ENCODE measurements at regions not wholly inside any gene's neighbourhood (a gene's known extent, or its start where the extent isn't known, plus 50 kb on each side); places are given as distances from the start of the nearest gene placed in this dataset.

- no peak overlapping the region for H3K9ac ChIP-seq (ENCODE audit: low read length)
- peaks cover 8% of the 10 kb centered on the region for H3K4me1 ChIP-seq (ENCODE audit: low read length)
- TF ChIP-seq, protein P1, sequence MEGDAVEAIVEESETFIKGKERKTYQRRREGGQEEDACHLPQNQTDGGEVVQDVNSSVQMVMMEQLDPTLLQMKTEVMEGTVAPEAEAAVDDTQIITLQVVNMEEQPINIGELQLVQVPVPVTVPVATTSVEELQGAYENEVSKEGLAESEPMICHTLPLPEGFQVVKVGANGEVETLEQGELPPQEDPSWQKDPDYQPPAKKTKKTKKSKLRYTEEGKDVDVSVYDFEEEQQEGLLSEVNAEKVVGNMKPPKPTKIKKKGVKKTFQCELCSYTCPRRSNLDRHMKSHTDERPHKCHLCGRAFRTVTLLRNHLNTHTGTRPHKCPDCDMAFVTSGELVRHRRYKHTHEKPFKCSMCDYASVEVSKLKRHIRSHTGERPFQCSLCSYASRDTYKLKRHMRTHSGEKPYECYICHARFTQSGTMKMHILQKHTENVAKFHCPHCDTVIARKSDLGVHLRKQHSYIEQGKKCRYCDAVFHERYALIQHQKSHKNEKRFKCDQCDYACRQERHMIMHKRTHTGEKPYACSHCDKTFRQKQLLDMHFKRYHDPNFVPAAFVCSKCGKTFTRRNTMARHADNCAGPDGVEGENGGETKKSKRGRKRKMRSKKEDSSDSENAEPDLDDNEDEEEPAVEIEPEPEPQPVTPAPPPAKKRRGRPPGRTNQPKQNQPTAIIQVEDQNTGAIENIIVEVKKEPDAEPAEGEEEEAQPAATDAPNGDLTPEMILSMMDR (IDR thresholded peaks at IDR 0.05; ENCODE audit: low read depth, low read length), result no peak
- no peak for TF ChIP-seq EZH2phosphoT487 (IDR thresholded peaks at IDR 0.05; ENCODE audit: low read depth)
- no peak overlapping the region for H3K4me3 ChIP-seq (ENCODE audit: low read length)
- H3K79me2 ChIP-seq (ENCODE audit: low read length), result no peaks in the 10 kb centered on the region
- no peak overlapping the region for H3K4me2 ChIP-seq (ENCODE audit: low read length)
- no peak overlapping the region for H3K27ac ChIP-seq (ENCODE audit: low read length)
- no peaks in the 10 kb centered on the region for H3K9me3 ChIP-seq (ENCODE audit: insufficient read depth, low read length)
- H3K27me3 ChIP-seq (ENCODE audit: low read depth, low read length), result no peaks in the 10 kb centered on the region
- no peaks in the 10 kb centered on the region for H4K20me1 ChIP-seq (ENCODE audit: insufficient read depth, low read length)
- no peak overlapping the region for H2AFZ ChIP-seq (ENCODE audit: low read depth, low read length)
- no peaks in the 10 kb centered on the region for H3K36me3 ChIP-seq (replicated peaks; ENCODE audit: low read depth, low read length)
Measured at GRCh38 chr2:122539311-122539710, 783.9 kb downstream of the TSN start.

DNA sequence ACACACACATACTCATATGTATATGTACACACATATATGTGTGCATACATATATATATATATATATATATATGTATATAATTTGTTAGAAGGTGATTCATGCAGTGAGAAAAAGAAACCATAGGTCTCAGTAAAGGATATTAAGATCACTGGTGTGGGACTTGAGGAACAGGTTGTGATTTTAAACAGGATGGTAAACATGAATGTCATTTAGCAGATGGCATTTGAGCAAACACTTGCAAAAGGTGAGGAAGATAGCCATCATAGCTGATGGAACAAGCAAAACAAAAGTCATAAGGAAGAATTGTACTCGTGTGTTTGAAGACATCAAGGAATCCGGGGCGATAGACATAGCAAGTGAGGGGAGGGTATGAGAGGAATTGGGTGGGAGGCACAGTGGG is 784.5 kb downstream of the TSN start:
- Histone ChIP-seq H3K4me3 (ENCODE audit: low read length) (no peak overlapping the region), H3K27me3 (ENCODE audit: low read depth, low read length) (no peaks in the 10 kb centered on the region), H3K36me3 (replicated peaks; ENCODE audit: low read depth, low read length) (no peaks in the 10 kb centered on the region), H2AFZ (ENCODE audit: low read depth, low read length) (no peak overlapping the region), H3K9ac (ENCODE audit: low read length) (no peak overlapping the region), H3K4me1 (ENCODE audit: low read length) (peaks cover 8% of the 10 kb centered on the region), H3K9me3 (ENCODE audit: insufficient read depth, low read length) (no peaks in the 10 kb centered on the region), H3K27ac (ENCODE audit: low read length) (no peak overlapping the region), H4K20me1 (ENCODE audit: insufficient read depth, low read length) (no peaks in the 10 kb centered on the region), H3K79me2 (ENCODE audit: low read length) (no peaks in the 10 kb centered on the region), H3K4me2 (ENCODE audit: low read length) (no peak overlapping the region)
- TF ChIP-seq, protein P1 (IDR thresholded peaks at IDR 0.05; ENCODE audit: low read depth, low read length), result no peak
- no peak for TF ChIP-seq EZH2phosphoT487 (IDR thresholded peaks at IDR 0.05; ENCODE audit: low read depth)

DNA sequence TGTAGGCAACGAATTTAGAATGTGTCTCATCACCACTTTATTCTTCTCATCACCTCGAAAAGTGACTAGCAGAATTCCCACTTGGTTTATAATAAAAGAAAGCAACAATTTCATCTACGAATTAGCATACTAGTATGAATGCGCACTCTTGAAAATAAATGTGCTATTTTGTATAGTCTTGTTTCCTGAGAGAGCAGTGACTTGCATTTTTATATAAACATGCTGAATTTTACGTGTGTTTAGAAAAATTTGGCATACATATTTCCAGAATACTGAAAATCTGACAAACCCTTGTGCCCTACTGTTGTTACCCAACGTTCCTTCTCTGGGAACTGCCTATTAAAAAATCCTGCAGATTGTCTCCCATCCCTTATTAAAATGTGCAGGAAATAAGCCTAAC is 786.8 kb downstream of the TSN start:
- peaks cover 8% of the 10 kb centered on the region for H3K4me1 ChIP-seq (ENCODE audit: low read length)
- H3K27me3 ChIP-seq (ENCODE audit: low read depth, low read length), result no peaks in the 10 kb centered on the region
- no peak overlapping the region for H3K27ac ChIP-seq (ENCODE audit: low read length)
- no peaks in the 10 kb centered on the region for H3K36me3 ChIP-seq (replicated peaks; ENCODE audit: low read depth, low read length)
- no peak overlapping the region for H3K4me3 ChIP-seq (ENCODE audit: low read length)
- TF ChIP-seq EZH2phosphoT487 (IDR thresholded peaks at IDR 0.05; ENCODE audit: low read depth), result no peak
- TF ChIP-seq, protein P1 (IDR thresholded peaks at IDR 0.05; ENCODE audit: low read depth, low read length), result no peak
- no peak overlapping the region for H3K4me2 ChIP-seq (ENCODE audit: low read length)
- no peak overlapping the region for H3K9ac ChIP-seq (ENCODE audit: low read length)
- no peak overlapping the region for H2AFZ ChIP-seq (ENCODE audit: low read depth, low read length)
- H3K9me3 ChIP-seq (ENCODE audit: insufficient read depth, low read length), result no peaks in the 10 kb centered on the region
- no peaks in the 10 kb centered on the region for H3K79me2 ChIP-seq (ENCODE audit: low read length)
- no peaks in the 10 kb centered on the region for H4K20me1 ChIP-seq (ENCODE audit: insufficient read depth, low read length)

- TF ChIP-seq EZH2phosphoT487 (IDR thresholded peaks at IDR 0.05; ENCODE audit: low read depth), result no peak
- TF ChIP-seq, protein P1 (IDR thresholded peaks at IDR 0.05; ENCODE audit: low read depth, low read length), result no peak
Measured at GRCh38 chr2:122542646-122543045, 787.2 kb downstream of the TSN start.

More at GRCh38 chr2:122542646-122543045, 787.2 kb downstream of the TSN start:
- H3K4me2 ChIP-seq (ENCODE audit: low read length), result no peak overlapping the region
- H4K20me1 ChIP-seq (ENCODE audit: insufficient read depth, low read length), result no peaks in the 10 kb centered on the region
- no peak overlapping the region for H3K27ac ChIP-seq (ENCODE audit: low read length)
- no peaks in the 10 kb centered on the region for H3K27me3 ChIP-seq (ENCODE audit: low read depth, low read length)
- H2AFZ ChIP-seq (ENCODE audit: low read depth, low read length), result no peak overlapping the region
- no peak overlapping the region for H3K4me3 ChIP-seq (ENCODE audit: low read length)
- H3K36me3 ChIP-seq (replicated peaks; ENCODE audit: low read depth, low read length), result no peaks in the 10 kb centered on the region
- no peak overlapping the region for H3K9ac ChIP-seq (ENCODE audit: low read length)
- no peaks in the 10 kb centered on the region for H3K9me3 ChIP-seq (ENCODE audit: insufficient read depth, low read length)
- peaks cover 8% of the 10 kb centered on the region for H3K4me1 ChIP-seq (ENCODE audit: low read length)
- H3K79me2 ChIP-seq (ENCODE audit: low read length), result no peaks in the 10 kb centered on the region

All from OCI-LY3 (cell line).